ENCODE measurements at regions not wholly inside any gene's neighbourhood (a gene's known extent, or its start where the extent isn't known, plus 50 kb on each side); places are given as distances from the start of the nearest gene placed in this dataset.

DNA sequence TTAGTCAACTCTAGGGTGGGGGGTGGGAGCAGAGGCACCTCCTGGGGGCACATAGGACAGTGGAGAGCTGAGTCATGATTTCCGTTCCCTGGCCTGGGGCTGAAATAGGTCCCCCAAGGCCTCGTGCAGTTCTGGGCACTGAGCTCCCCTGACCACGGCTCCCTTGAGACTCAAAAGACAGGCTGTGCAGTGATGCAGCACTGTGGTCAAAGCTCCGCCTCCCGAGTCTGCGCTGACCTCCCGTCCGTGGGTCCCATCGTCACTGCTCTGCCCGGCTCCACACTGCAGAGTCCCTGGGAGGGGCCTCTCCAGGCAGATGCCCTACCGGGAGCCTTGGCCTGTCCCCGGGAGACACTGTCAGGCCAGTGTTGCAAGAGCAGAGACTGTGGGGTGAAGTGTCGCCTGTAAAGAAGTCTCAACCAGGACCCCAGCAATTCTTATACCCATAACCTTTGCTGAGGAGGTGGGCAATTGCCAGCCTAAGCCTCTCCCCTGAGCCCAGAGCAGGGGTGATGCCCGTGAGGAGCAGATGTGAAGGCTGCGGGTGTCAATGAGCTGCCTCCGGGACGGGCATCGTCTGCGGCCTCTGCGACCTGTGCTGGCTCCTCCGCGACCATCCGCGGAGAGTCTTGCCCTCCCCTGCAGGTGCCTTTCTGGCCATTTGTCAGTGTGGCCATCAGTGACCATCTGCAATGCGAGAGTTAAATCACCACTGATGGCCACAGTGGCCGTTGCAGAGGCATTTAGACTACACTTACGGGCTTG lies 877.3 kb downstream of the BRD1 start:
- Mint-ChIP-seq H3K9me3 (no peaks in the 10 kb centered on the region), H3K4me1 (peaks cover 4% of the 10 kb centered on the region), H3K36me3 (ENCODE audit: low read depth) (no peaks in the 10 kb centered on the region), H3K27me3 (ENCODE audit: low read depth) (peaks cover 40% of the 10 kb centered on the region), H3K4me3 (no peak overlapping the region), H3K27ac (no peak overlapping the region)
- TF ChIP-seq, protein P1, sequence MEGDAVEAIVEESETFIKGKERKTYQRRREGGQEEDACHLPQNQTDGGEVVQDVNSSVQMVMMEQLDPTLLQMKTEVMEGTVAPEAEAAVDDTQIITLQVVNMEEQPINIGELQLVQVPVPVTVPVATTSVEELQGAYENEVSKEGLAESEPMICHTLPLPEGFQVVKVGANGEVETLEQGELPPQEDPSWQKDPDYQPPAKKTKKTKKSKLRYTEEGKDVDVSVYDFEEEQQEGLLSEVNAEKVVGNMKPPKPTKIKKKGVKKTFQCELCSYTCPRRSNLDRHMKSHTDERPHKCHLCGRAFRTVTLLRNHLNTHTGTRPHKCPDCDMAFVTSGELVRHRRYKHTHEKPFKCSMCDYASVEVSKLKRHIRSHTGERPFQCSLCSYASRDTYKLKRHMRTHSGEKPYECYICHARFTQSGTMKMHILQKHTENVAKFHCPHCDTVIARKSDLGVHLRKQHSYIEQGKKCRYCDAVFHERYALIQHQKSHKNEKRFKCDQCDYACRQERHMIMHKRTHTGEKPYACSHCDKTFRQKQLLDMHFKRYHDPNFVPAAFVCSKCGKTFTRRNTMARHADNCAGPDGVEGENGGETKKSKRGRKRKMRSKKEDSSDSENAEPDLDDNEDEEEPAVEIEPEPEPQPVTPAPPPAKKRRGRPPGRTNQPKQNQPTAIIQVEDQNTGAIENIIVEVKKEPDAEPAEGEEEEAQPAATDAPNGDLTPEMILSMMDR (IDR thresholded peaks at IDR 0.05; ENCODE audit: unreplicated experiment in 3 of 3), result no peak

DNA sequence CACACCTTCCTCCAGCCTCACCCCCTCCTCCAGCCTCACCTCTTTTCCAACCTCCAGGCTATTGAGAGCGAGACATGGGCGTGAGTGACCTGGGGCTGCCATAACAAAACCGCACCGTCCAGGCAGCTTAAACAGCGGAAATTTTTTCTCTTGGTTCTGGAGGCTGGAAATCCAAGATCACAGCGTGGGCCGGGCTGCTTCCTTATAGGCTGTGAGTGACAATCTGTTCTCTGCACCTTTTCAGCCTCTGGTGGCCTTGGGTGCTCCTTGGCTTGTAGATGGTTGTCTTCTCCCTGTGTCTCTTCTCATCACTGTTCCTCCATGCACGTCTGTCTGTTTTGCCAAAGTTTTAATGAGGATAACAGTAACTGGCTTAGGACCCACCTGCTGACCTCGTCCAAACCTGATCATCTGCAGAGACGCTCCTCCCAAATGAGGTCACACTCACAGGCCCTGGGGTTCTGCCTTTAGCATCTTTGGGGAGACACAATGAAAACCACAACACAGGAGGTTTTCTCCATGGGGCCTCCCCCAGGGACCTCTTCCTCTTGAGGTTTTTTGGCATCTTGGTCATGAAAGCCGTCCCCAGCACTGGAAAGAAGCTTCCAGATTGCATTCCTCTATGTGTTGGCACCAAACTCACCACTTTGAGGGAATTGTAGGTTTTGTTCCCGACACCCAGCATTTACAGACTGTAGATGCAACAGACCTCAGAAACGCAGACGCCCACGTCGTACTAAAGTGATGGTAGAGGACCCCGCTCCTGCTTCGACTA lies 878.1 kb downstream of the BRD1 start:
- Mint-ChIP-seq H3K27me3 (ENCODE audit: low read depth) (peaks cover 34% of the 10 kb centered on the region), H3K36me3 (ENCODE audit: low read depth) (no peaks in the 10 kb centered on the region), H3K9me3 (no peaks in the 10 kb centered on the region), H3K27ac (peak overlapping the region in 1 of 3 experiments; percentile 30), H3K4me3 (no peak overlapping the region), H3K4me1 (peaks cover 5% of the 10 kb centered on the region)
- TF ChIP-seq, protein P1 (IDR thresholded peaks at IDR 0.05; ENCODE audit: unreplicated experiment in 3 of 3), result no peak

DNA sequence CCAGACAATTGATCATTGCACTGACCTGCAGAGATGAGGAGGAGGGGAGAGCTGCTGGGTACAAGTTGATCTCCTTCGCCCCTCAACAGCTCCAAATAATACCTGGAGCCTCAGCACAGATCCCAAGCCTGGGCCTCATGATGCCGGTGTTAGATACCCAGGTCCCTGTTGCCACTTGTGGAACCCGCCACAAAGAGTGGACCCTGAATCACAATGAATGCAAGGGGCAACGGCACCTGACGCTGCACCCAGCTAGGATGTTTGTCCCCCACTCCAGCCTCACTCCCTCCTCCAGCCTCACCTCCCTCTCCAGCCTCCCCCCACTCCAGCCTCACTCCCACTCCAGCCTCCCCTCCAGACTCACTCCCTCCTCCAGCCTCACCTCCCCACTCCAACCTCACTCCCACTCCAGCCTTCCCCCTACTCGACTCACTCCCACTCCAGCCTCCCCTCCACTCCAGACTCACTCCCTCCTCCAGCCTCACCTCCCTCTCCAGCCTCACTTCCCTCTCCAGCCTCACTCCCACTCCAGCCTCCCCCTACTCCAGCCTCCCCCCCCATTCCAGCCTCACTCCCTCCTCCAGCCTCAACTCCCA lies 879.0 kb downstream of the BRD1 start:
- Mint-ChIP-seq H3K9me3 (no peaks in the 10 kb centered on the region), H3K4me3 (no peak overlapping the region), H3K4me1 (peaks cover 9% of the 10 kb centered on the region), H3K27ac (no peak overlapping the region), H3K36me3 (ENCODE audit: low read depth) (no peaks in the 10 kb centered on the region), H3K27me3 (ENCODE audit: low read depth) (peaks cover 37% of the 10 kb centered on the region)
- TF ChIP-seq, protein P1 (IDR thresholded peaks at IDR 0.05; ENCODE audit: unreplicated experiment in 3 of 3), result no peak

DNA sequence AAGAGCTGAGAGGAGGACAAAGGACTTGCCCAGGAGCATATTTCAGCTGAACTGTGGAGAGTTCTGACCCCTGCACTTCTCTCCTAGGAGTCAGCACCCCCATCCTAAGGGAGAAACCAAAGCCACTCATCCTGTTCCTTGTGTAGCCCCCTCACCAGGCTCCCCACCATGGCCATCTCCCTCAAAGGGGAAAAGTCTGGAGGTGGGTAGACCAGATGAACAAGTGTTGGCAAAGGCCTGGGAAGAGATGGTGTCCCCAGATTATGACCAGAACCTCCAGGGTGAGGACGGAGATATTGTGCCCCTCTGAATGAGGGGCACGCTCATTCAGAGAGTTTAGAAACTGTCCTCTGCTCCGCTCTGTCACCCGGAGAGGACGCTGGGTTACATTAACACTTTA lies 880.0 kb downstream of the BRD1 start:
- H3K27me3 Mint-ChIP-seq (ENCODE audit: low read depth), result peaks cover 39% of the 10 kb centered on the region
- no peak overlapping the region for H3K27ac Mint-ChIP-seq
- no peak overlapping the region for H3K4me3 Mint-ChIP-seq
- H3K36me3 Mint-ChIP-seq (ENCODE audit: low read depth), result no peaks in the 10 kb centered on the region
- H3K4me1 Mint-ChIP-seq, result peaks cover 16% of the 10 kb centered on the region
- TF ChIP-seq, protein P1 (IDR thresholded peaks at IDR 0.05; ENCODE audit: unreplicated experiment in 3 of 3), result no peak
- H3K9me3 Mint-ChIP-seq, result no peaks in the 10 kb centered on the region

DNA sequence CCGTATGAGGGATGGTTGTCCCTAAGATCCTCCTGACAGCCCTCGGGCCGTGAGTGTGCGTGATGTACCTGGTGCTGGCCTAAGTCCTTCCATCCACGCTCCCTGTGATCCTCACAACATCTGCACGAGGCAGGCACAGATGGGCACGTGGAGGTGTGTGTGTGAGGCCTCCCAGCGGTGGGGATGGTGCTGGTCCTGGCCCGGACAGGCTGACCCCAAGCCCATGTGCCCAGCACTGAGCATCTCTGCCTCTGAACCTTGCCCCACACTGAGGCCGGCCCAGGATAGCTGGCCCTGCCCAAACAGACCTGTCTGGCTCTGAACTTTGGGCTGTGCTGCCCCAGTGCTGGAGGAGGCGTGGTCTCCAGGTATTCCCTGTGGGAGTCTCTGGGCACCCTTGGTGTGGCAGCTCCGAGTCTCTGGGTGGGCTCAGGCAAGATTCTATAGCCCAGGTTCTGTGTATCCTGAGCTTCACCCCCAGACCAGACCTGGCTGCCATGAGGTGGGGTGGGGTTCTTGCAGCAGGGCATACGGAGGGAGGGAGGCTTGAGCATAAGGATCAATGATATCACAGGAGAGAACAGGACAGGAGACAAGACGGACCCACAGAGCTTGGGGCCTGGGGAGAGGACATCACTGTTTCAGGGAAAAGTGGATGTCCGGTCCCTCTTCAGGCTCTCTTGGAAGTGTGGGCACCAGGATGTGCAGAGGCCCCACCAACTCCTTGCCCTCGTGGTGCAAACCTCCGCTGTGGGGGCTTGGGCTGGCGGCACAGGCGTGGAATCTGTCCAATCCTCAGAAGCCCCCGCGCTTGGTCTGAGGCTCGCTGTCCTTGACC lies 881.8 kb downstream of the BRD1 start:
- Mint-ChIP-seq H3K4me1 (peaks cover 26% of the 10 kb centered on the region), H3K36me3 (ENCODE audit: low read depth) (no peaks in the 10 kb centered on the region), H3K4me3 (no peak overlapping the region), H3K27ac (no peak overlapping the region), H3K9me3 (no peaks in the 10 kb centered on the region), H3K27me3 (ENCODE audit: low read depth) (peaks cover 32% of the 10 kb centered on the region)
- TF ChIP-seq, protein P1 (IDR thresholded peaks at IDR 0.05; ENCODE audit: unreplicated experiment in 3 of 3), result no peak

Measured in nephron (organoid).